ENCODE measurements at regions not wholly inside any gene's neighbourhood (a gene's known extent, or its start where the extent isn't known, plus 50 kb on each side); places are given as distances from the start of the nearest gene placed in this dataset.

DNA sequence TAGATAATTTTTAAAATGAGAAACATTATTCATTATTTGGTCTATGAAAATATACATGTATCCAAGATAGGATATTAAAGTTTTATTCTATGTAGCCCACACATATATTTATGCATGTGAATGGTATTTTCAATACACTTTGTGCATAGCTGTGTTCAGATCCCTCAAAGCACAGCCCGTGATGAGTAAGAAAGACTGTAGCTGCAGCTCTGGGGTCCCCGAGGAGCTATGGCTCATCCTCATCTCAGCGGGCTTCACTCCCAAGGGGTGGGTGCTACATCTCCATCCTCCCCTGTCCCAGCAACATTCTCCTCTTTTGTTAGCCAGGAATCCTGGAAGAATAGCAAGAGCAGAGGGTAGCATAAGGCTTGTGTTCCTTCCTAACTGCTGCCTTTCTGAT lies 130.8 kb downstream of the SAMD5 start:
- DNase-seq (ENCODE audit: low read depth): no peak
- TF ChIP-seq, protein P1, sequence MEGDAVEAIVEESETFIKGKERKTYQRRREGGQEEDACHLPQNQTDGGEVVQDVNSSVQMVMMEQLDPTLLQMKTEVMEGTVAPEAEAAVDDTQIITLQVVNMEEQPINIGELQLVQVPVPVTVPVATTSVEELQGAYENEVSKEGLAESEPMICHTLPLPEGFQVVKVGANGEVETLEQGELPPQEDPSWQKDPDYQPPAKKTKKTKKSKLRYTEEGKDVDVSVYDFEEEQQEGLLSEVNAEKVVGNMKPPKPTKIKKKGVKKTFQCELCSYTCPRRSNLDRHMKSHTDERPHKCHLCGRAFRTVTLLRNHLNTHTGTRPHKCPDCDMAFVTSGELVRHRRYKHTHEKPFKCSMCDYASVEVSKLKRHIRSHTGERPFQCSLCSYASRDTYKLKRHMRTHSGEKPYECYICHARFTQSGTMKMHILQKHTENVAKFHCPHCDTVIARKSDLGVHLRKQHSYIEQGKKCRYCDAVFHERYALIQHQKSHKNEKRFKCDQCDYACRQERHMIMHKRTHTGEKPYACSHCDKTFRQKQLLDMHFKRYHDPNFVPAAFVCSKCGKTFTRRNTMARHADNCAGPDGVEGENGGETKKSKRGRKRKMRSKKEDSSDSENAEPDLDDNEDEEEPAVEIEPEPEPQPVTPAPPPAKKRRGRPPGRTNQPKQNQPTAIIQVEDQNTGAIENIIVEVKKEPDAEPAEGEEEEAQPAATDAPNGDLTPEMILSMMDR (IDR thresholded peaks at IDR 0.05; ENCODE audit: low read depth, low read length, missing control alignments): no peak
- no peak overlapping the region for H3K4me3 ChIP-seq (ENCODE audit: low read depth, low read length)

DNA sequence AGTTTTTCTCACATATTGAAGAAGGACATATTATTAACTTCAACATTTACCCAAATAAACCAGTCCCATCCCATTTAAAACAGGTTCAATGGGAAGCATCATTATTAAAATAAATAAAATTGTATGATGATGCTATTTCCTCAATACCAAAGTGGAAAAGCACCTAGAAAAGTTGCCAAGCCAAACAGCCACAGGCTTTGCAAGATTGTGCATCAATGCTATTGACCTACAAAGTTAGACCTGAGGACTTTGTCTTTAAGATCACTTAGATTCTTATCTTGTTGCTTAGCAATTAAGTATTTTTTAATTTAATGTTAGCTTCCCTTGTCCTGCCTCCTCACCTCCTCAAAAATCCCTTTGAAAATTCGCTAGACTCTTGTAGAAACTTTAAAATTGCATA lies 132.1 kb downstream of the SAMD5 start:
- no peak overlapping the region for H3K4me3 ChIP-seq (ENCODE audit: low read depth, low read length)
- DNase-seq (ENCODE audit: low read depth): no peak
- TF ChIP-seq, protein P1 (IDR thresholded peaks at IDR 0.05; ENCODE audit: low read depth, low read length, missing control alignments): no peak

DNA sequence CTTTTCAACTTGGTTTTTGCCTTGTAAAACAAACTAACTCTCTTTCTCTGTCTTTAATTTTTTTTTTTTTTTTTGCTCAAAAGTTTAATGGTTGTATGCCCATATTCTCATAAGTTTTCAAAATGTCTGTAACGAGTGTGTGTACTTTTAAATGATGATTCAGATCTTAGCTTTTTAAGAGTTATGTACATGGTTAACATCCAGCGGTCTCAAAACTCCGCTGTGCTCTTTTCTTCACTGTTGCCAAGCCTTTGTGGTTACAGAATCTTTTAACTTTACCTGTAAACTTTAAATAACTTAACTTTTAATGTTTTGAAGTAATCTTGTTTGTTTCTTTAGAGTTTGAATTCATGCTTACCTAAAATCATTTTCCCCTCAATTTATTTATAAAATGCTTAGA lies 133.0 kb downstream of the SAMD5 start:
- DNase-seq (ENCODE audit: low read depth): no peak
- TF ChIP-seq, protein P1 (IDR thresholded peaks at IDR 0.05; ENCODE audit: low read depth, low read length, missing control alignments): no peak
- no peak overlapping the region for H3K4me3 ChIP-seq (ENCODE audit: low read depth, low read length)

DNA sequence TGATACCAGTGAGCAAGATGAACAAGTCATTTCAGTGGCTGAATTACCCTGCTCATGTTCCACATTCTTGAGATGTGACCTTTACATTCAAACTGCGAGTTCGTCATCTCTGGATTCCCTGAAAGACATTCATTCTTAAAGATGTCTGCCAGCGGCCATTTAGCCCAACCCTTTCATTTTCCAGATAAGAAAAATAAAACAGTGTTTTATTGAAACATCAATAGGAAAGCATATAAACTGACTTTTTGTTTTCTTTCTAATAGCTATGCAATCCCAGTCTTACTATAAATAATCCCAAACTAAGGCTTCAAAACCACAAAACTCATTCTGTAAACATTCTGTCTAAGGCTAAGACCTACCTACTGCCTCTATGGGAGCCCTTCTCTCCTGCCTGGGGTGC lies 134.0 kb downstream of the SAMD5 start:
- TF ChIP-seq, protein P1 (IDR thresholded peaks at IDR 0.05; ENCODE audit: low read depth, low read length, missing control alignments): no peak
- no peak for DNase-seq (ENCODE audit: low read depth)
- no peak overlapping the region for H3K4me3 ChIP-seq (ENCODE audit: low read depth, low read length)

DNA sequence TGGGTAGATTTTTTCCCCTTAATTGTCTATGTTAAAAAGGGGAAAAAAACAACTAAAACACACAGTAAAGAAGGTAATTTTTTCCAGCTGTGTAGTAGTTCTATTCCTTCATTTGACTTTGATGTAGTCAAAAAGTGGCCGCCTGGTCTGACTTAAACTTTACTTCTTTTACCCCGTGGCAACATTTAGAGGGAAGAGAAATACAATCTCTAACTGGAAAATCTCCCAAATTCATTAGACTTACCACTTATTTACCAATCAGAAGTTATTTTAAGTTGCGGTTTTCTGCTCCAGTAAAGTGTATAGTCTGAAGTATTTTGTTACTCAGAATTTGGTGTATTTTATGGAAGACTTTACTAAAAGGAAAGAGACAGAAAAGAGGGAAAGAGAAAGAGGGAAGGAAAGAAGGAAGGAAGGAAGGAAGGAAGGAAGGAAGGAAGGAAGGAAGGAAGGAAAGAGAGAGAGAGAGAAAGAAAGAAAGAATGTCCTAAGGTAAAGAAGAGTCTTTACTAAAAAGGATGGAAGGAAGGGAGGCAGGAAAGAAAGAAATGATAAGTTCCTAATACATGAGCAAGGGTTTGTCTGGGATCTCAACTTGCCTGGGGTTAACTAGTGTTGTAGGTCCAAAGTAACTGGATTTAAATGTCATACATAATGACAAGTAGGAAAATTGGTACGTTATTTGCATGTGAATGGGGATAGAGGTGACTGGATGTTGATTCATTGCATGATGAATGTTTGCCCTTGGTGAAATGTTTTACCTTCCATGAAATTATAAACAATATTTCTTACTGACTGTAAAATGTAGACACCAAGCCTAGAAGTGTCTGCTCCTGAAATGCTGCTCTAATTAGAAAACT lies 135.1 kb downstream of the SAMD5 start:
- DNase-seq (ENCODE audit: low read depth): no peak
- H3K4me3 ChIP-seq (ENCODE audit: low read depth, low read length): no peak overlapping the region
- TF ChIP-seq, protein P1 (IDR thresholded peaks at IDR 0.05; ENCODE audit: low read depth, low read length, missing control alignments): no peak

DNA sequence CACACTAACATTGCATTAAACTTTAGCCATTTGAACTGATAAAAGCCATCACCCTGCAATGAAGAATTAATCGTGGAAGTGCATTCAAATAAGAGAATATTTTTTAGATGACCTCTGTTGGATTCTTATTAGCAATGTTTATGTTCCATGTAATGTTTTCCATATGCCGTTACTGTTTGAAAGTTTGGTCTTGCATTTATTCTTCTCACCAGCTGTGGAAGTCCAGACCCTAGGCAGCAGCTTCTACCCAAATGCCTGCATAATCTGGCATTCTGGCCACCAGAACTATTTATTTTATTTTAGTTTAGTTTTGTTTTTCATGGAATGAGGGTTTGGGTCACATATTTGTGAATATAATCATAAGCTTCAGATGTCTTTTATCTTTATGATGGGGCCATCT lies 140.4 kb downstream of the SAMD5 start:
- H3K4me3 ChIP-seq (ENCODE audit: low read depth, low read length): no peak overlapping the region
- no peak for DNase-seq (ENCODE audit: low read depth)
- TF ChIP-seq, protein P1 (IDR thresholded peaks at IDR 0.05; ENCODE audit: low read depth, low read length, missing control alignments): no peak

Measured in GM12864 (cell line).